HFF-Myc (cell line): ENCODE measurements at regions not wholly inside any gene's neighbourhood (a gene's known extent, or its start where the extent isn't known, plus 50 kb on each side); places are given as distances from the start of the nearest gene placed in this dataset.

Experiments used
- DNase-seq: peaks from one replicate; pipeline ENCODE4 v3.0.0-alpha.2; 2011; ENCODE audit warnings: low read depth; ENCODE audit errors: extremely low read depth
- H3K4me3 ChIP-seq: replicated peaks from 2 replicates; pipeline ENCODE4 v1.5.1; 2011; ENCODE audit warnings: low read depth, mild to moderate bottlenecking, control low read depth, low read length
- CTCF ChIP-seq: IDR thresholded peaks from 2 replicates; pipeline ENCODE4 v1.5.1; 2012; ENCODE audit warnings: mild to moderate bottlenecking, low read depth, low read length, control low read depth; ENCODE audit errors: missing control alignments

- TF ChIP-seq CTCF, result no peak
- DNase-seq, result no peak
These were observed 119.8 kb downstream of the RPIA start for GRCh38 chr2:88811233-88811632.

GRCh38 chr2:88811681-88812080 lies 120.2 kb downstream of the RPIA start:
- no peak for TF ChIP-seq CTCF
- no peak for DNase-seq
- no peak overlapping the region for H3K4me3 ChIP-seq

More at GRCh38 chr2:88811233-88811632, 119.8 kb downstream of the RPIA start:
- no peak overlapping the region for H3K4me3 ChIP-seq

GRCh38 chr2:88813612-88814011 lies 122.1 kb downstream of the RPIA start:
- DNase-seq, result no peak
- no peak for TF ChIP-seq CTCF
- no peak overlapping the region for H3K4me3 ChIP-seq

GRCh38 chr2:88815282-88815681 lies 123.8 kb downstream of the RPIA start:
- H3K4me3 ChIP-seq, result no peak overlapping the region
- TF ChIP-seq CTCF, result no peak
- DNase-seq, result no peak

- no peak for TF ChIP-seq CTCF
- DNase-seq, result no peak
- no peak overlapping the region for H3K4me3 ChIP-seq
These were observed 124.2 kb downstream of the RPIA start for GRCh38 chr2:88815697-88816096.

- DNase-seq, result no peak
- no peak overlapping the region for H3K4me3 ChIP-seq
- TF ChIP-seq CTCF, result no peak
These were observed 126.9 kb downstream of the RPIA start for GRCh38 chr2:88818381-88818780.

GRCh38 chr2:88824951-88825350 lies 133.5 kb downstream of the RPIA start:
- H3K4me3 ChIP-seq, result no peak overlapping the region

More at GRCh38 chr2:88824951-88825350, 133.5 kb downstream of the RPIA start:
- no peak for TF ChIP-seq CTCF
- DNase-seq, result no peak
